GM19468 (cell line): ENCODE measurements at regions not wholly inside any gene's neighbourhood (a gene's known extent, or its start where the extent isn't known, plus 50 kb on each side); places are given as distances from the start of the nearest gene placed in this dataset.

ENCODE experiments used
- ATAC-seq: cut with Tn5 transposase; IDR thresholded peaks from one replicate; pipeline ENCODE4 v1.9.1; 2021; ENCODE audit warnings: mild to moderate bottlenecking, moderate library complexity, moderate number of reproducible peaks; ENCODE audit not compliant: unreplicated experiment; ENCODE audit errors: extremely low read depth

DNA sequence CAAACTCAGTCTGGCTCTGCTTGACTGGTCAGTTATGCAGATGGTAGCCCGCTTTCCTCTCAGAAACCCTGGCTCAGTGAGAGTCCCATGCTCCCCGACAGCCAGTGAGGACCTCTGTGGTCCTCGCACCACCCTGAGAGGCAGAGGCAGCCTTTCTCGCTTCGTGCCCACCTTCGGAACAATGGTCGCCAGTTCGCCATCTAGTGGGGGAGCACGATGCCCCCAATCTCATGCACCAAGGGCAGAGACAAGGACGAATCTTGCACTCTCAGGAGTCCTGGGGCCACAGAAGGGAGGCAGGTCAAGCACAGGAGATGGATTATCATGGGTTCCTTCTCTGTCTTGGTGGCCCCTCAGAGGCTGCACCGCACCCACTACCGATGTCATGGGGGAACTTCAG, 75.2 kb downstream of the RHCG start:
- no peak for ATAC-seq

- ATAC-seq: no peak
Observed at GRCh38 chr15:89419370-89419984, 76.9 kb downstream of the RHCG start.

DNA sequence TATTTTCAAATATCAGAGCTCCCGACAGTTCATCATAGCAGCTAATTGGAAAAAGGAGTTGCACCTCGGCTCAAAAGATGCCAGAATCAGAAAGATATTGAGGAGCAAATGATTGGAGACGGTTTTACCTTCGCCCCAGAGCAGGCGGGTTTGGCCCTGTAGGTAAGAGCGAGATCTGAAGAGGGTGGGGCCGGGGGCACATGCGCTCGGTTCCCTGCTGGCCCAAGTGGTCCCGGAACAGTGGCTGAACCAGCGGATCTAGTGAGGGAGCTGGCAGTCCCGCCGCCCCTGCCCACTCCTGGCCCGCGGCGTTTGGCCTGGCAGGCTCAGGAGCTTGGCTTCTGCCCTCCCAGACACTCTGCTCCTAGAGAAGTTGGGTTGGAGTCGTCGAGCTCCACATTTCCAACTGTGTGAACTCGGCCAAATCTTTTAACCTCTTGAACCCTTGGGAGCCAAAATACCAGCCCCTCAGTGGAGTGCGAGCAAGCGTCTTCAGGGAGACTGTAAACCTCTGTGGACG, 79.1 kb downstream of the RHCG start:
- ATAC-seq: no peak

- ATAC-seq: peak; percentile 69
Observed at GRCh38 chr15:89416339-89417183, 79.8 kb downstream of the RHCG start.

GRCh38 chr15:89414571-89414970, 79.9 kb upstream of the POLG start:
- no peak for ATAC-seq

GRCh38 chr15:89413877-89414276, 79.3 kb upstream of the POLG start:
- no peak for ATAC-seq

DNA sequence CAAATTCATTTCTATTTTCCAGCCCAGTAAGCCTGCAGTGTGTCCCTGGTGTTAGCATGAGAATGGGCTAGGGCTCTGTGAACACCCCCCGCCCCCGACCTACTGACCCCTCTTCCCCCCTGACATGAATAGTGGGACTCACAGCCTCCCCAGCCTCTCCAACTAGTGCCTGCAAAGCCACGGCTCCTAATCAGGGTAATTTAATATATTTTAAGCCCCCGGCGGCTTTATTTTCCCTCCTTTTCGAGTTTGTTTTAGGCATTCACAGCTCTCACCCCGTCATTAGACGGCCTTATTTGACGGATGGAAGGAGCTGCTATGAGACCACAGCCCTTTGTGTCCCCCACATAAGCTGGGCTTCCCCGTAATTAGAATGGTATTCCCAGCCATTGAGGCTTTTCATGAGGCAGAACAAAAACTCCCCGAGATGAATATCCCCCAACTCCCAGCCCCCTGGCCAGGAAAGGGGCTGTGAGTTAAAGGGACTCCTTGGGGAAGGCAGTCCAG, 78.3 kb upstream of the POLG start:
- no peak for ATAC-seq

DNA sequence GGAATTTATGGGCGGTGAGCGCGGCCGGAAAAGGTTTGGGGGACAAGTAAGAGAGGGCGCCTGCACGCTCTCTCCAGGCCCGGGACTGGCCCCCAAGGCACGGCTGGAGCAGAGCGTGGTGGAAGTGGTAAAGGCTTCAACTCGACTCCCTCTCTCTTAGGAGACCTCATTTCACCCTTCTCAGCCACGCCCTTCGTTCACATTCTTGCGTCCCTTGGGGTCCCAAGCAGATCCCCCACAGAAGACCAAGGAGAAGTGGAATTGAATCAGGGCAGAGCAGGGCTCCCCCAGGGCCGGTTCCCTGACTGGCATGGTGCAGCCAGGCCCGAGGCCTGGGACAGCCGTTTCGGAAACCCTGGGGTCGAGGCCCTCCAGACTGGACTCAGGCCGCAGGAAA, 75.4 kb upstream of the POLG start:
- no peak for ATAC-seq

GRCh38 chr15:89409184-89410038, 74.8 kb upstream of the POLG start:
- no peak for ATAC-seq

DNA sequence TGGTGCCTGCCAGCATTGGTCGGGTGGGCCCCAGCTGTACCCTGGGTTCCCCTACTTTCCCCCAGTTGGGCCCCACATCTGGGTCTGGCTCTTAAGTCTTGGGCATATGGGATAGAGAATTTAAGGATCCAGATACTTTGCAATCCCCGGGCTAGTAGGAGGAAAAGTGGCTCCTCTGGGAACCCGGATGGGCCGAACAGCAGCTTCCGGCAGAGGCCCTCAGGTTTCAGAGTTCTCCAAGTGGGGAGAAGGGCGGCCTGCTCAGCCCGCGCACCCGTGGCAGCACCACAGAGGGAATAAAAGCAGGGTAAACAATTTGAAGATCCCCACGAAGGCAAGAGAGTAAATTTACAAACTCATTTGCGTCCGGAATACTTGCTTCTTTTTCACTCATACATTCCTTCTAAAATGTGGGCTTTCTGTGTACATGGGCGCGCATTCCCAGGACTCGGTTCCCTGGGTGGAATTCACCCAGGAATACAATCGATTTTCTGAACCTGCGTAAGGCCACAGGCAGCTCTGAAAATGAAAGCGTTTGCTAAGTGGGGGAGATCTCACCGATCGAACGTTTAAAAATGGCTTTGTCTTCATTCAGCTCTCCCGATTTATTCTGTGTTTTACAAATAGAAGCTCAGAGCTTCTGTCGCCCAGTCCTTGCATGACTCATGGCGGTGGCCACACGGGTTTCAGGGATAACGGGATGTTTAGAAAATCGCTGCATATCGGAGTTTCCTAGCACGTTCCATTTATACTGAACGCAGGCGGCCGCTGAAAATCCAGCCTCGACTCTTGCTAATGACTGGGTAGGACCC, 74.0 kb upstream of the POLG start:
- no peak for ATAC-seq

GRCh38 chr15:89406940-89407607, 72.5 kb upstream of the POLG start:
- ATAC-seq: no peak

DNA sequence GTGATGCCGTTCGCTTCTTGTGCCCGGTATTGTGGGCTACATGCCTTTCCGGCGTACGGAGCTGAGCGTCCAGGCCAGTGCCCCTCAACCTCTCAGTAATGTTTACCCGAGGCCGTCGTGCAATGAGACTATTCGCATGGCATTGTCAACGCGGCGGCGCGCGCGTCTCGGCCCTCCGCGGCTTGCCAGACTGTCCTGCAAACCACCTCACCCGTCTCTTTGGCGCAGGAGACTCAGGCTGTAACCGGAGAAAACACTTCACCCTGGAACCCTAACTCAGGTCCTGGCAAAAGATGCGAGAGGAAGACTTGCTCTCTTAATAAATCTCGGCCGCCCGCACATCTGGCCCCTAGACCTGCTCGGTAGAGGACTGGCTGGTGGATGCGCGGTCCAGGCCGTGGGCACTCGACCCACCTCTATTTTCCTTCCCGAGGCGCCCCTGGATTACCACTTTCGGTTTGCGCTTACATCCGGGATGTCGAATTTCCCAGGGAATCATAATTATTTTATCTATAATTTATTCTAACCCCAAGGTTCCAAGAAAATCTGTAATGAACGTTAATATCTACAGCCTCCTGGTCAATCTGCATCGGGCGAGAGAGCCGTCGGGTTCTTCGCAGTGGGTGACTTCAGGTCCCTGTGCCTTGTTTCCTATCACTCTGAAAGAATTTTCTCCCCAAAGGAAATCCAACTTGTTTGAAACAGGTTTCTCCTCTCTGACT, 71.8 kb upstream of the POLG start:
- ATAC-seq: no peak

DNA sequence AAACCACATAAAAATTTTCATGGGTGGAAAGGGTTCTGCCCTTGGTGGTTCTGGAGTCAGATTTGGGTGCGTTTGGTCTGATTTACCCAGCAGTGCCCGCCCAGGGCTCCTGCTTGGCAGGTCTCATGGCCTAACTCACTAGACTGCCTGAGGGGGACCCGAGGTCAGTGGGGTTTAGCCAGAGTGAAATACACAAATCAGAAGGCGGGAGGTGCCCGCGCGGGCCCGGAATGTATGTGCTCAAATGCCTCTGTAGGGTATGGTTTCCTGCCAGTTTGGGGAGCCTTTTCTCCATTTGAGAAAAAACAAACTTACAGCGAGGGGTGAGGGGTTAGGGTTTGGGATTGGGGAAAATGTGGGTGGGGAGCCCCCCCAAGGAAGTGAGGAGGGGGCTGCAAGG, 70.9 kb upstream of the POLG start:
- no peak for ATAC-seq

DNA sequence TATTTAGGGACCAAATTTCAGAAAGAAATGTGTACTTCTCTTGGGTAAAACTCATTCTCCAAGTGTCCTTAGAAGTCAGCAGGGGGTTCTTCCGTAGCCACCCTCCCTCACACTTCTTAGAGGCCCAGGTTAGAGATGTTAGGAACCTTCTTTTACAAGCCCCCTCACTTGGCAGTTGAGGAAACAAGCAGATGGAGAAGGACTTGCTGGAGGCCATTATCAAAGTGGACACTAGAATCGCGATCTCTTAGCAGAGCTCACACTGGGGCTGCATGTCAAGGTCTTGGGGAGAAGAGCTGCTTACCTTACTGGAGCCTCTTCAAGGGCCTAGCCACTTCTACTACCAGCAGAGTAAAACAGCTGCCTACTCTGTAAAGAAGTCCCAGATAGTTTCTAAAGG, 69.4 kb upstream of the POLG start:
- ATAC-seq: no peak

- no peak for ATAC-seq
Observed at GRCh38 chr15:89402518-89402805, 67.8 kb upstream of the POLG start.

DNA sequence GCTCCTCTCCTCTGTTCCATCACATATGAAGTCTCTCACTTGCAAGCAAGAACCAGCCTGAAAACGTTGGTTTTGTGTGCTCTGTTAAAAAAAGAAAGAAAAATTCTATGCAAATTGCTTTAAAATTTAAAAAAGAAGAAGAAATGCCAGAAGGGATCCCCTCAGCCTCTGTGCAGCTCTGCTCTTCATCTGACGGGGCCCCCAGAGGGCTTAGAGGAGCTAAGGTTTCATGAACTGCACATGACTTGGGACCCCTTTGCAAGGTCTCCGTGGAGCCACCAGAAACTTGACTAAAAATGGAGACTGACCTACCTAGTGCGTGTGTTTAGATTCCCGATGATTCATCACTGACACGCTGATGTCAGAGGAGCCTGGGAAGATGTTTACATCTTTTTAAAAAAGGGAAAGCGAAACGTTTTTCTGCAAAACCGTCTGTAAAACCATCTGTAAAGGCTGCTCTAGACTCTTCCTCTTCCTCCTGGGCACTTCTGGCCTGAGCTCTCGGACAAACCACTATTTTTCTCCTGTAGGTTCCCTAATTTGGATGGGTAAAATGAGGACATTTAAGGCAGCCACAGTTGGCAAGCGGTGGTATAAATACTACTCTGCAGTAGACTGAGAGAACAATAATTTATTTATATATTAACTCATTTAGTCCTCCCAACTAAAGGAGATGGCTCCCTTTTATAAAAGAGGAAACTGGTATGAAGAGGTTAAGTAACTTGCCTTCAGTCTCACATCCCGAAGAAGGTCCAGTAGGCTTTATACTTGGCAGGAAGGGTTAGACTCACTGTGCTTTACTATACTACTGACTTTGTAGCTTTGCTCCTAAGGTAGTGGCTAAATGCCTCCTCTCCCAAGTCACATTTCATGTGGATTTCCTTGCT, 67.2 kb upstream of the POLG start:
- no peak for ATAC-seq

- ATAC-seq: no peak
Observed at GRCh38 chr15:89400782-89401545, 66.3 kb upstream of the POLG start.
